Mucosa of descending colon (tissue), 3 donors: ENCODE measurements at regions not wholly inside any gene's neighbourhood (a gene's known extent, or its start where the extent isn't known, plus 50 kb on each side); places are given as distances from the start of the nearest gene placed in this dataset.

Experiments used
- ATAC-seq: fragments of 200-7000 bp; cut with Tn5 transposase; one replicate; pipeline ENCODE4 v1.9.1; 2020; ENCODE audit warnings: mild to moderate bottlenecking, moderate library complexity
- DNase-seq, 3 donors: peaks; one replicate each; pipeline ENCODE4 v3.0.0-alpha.2; 2020
- H3K36me3 ChIP-seq: fragments of 200-600 bp; one replicate; pipeline ENCODE4 v1.8.0; 2021; ENCODE audit warnings: low read depth, mild to moderate bottlenecking
- H3K4me1 ChIP-seq: fragments of 200-600 bp; one replicate; pipeline ENCODE4 v1.8.0; 2021; ENCODE audit warnings: low read depth, mild to moderate bottlenecking
- H3K4me3 ChIP-seq: fragments of 200-600 bp; one replicate; pipeline ENCODE4 v1.8.0; 2021; ENCODE audit warnings: mild to moderate bottlenecking
- H3K9me3 ChIP-seq: fragments of 200-600 bp; one replicate; pipeline ENCODE4 v1.8.0; 2021; ENCODE audit warnings: mild to moderate bottlenecking
- CTCF ChIP-seq: fragments of 200-600 bp; IDR thresholded peaks from one replicate; pipeline ENCODE4 v1.8.0; 2022; ENCODE audit warnings: antibody characterized with exemption, mild to moderate bottlenecking
- intact Hi-C, 2 donors: fragments of 100-400 bp; cut with DNase I in 1 of 2; cut with micrococcal nuclease in 1 of 2; formaldehyde crosslinking; loops; one replicate each; pipeline versions ENCODE4 v1.11.0 to v1.11.1; 2022; cut with DNase I, micrococcal nuclease
- donor health status: DM: no; HTN: no; CAD: no; lungs with moderate emphysema.
- donor health status: DM: no; HTN: no; CAD: no.
- donor health status: DM: no; HTN: yes; CAD: no.

- DNase-seq, result no peak
- intact Hi-C loops, result no loop called here
- no peak overlapping the region for H3K4me3 ChIP-seq
- H3K36me3 ChIP-seq, result no peaks in the 10 kb centered on the region
- ATAC-seq, result no peak
- TF ChIP-seq CTCF, result no peak
- H3K4me1 ChIP-seq, result no peaks in the 10 kb centered on the region
- no peaks in the 10 kb centered on the region for H3K9me3 ChIP-seq
Measured at GRCh38 chr16:51924744-51925143, 622.2 kb downstream of the TOX3 start.

GRCh38 chr16:51922476-51922875 lies 624.5 kb downstream of the TOX3 start:
- no peaks in the 10 kb centered on the region for H3K36me3 ChIP-seq

GRCh38 chr16:51919736-51920135 lies 627.2 kb downstream of the TOX3 start:
- Histone ChIP-seq H3K4me3 (no peak overlapping the region), H3K9me3 (no peaks in the 10 kb centered on the region), H3K36me3 (no peaks in the 10 kb centered on the region), H3K4me1 (no peaks in the 10 kb centered on the region)
- intact Hi-C loops, result no loop called here
- DNase-seq (no peak), ATAC-seq (no peak)
- no peak for TF ChIP-seq CTCF

More at GRCh38 chr16:51922476-51922875, 624.5 kb downstream of the TOX3 start:
- no peaks in the 10 kb centered on the region for H3K9me3 ChIP-seq
- no peaks in the 10 kb centered on the region for H3K4me1 ChIP-seq
- intact Hi-C loops, result no loop called here
- H3K4me3 ChIP-seq, result no peak overlapping the region
- TF ChIP-seq CTCF, result no peak
- DNase-seq (no peak), ATAC-seq (no peak)

GRCh38 chr16:51916814-51917213 lies 630.1 kb downstream of the TOX3 start:
- intact Hi-C loops, result no loop called here
- no peak for ATAC-seq

GRCh38 chr16:51916231-51916630 lies 630.7 kb downstream of the TOX3 start:
- intact Hi-C loops, result no loop called here
- Histone ChIP-seq H3K9me3 (no peaks in the 10 kb centered on the region), H3K4me3 (no peak overlapping the region), H3K36me3 (no peaks in the 10 kb centered on the region), H3K4me1 (no peaks in the 10 kb centered on the region)
- no peak for ATAC-seq
- TF ChIP-seq CTCF, result no peak
- no peak for DNase-seq

More at GRCh38 chr16:51916814-51917213, 630.1 kb downstream of the TOX3 start:
- Histone ChIP-seq H3K36me3 (no peaks in the 10 kb centered on the region), H3K4me3 (no peak overlapping the region), H3K4me1 (no peaks in the 10 kb centered on the region), H3K9me3 (no peaks in the 10 kb centered on the region)
- TF ChIP-seq CTCF, result no peak
- no peak for DNase-seq

- no peaks in the 10 kb centered on the region for H3K4me1 ChIP-seq
- H3K4me3 ChIP-seq, result no peak overlapping the region
- no peaks in the 10 kb centered on the region for H3K9me3 ChIP-seq
- no peaks in the 10 kb centered on the region for H3K36me3 ChIP-seq
- intact Hi-C loops, result no loop called here
- TF ChIP-seq CTCF, result no peak
- DNase-seq (no peak), ATAC-seq (no peak)
Measured at GRCh38 chr16:51907680-51908079, 639.3 kb downstream of the TOX3 start.
